IPS-18c (cell line): ENCODE measurements at regions not wholly inside any gene's neighbourhood (a gene's known extent, or its start where the extent isn't known, plus 50 kb on each side); places are given as distances from the start of the nearest gene placed in this dataset.

Source experiments
- H3K4me3 ChIP-seq: 2 replicates; pipeline ENCODE4 v1.7.0; 2013; ENCODE audit warnings: low read depth, mild to moderate bottlenecking, low read length, moderate library complexity; ENCODE audit not compliant: insufficient read depth
- H3K9me3 ChIP-seq: one replicate; pipeline ENCODE4 v1.6.1; 2013; ENCODE audit warnings: mild to moderate bottlenecking, low read length, moderate library complexity; ENCODE audit not compliant: control insufficient read depth, insufficient read depth

GRCh38 chr2:64829525-64829924 lies 159.7 kb upstream of the SLC1A4 start:
- no peaks in the 10 kb centered on the region for H3K9me3 ChIP-seq
- H3K4me3 ChIP-seq, result no peak overlapping the region

- Histone ChIP-seq H3K9me3 (no peaks in the 10 kb centered on the region), H3K4me3 (no peak overlapping the region; the same call in 1 of the 2 replicates)
These were observed 157.8 kb upstream of the SLC1A4 start for GRCh38 chr2:64831134-64831976.

- no peaks in the 10 kb centered on the region for H3K9me3 ChIP-seq
- no peak overlapping the region for H3K4me3 ChIP-seq
These were observed 157.2 kb upstream of the SLC1A4 start for GRCh38 chr2:64831977-64832328.

- Histone ChIP-seq H3K9me3 (no peaks in the 10 kb centered on the region), H3K4me3 (no peak overlapping the region)
These were observed 156.3 kb upstream of the SLC1A4 start for GRCh38 chr2:64832936-64833335.

- H3K9me3 ChIP-seq, result no peaks in the 10 kb centered on the region
- no peak overlapping the region for H3K4me3 ChIP-seq
These were observed 152.6 kb upstream of the SLC1A4 start for GRCh38 chr2:64836566-64836965.

GRCh38 chr2:64837116-64837731 lies 152.0 kb upstream of the SLC1A4 start:
- Histone ChIP-seq H3K9me3 (no peaks in the 10 kb centered on the region), H3K4me3 (no peak overlapping the region)

- Histone ChIP-seq H3K9me3 (peaks cover 2% of the 10 kb centered on the region), H3K4me3 (no peak overlapping the region)
These were observed 151.1 kb upstream of the SLC1A4 start for GRCh38 chr2:64837925-64838641.

GRCh38 chr2:64838817-64839216 lies 150.4 kb upstream of the SLC1A4 start:
- H3K9me3 ChIP-seq, result peaks cover 2% of the 10 kb centered on the region
- H3K4me3 ChIP-seq, result no peak overlapping the region

- Histone ChIP-seq H3K9me3 (peaks cover 2% of the 10 kb centered on the region), H3K4me3 (no peak overlapping the region)
These were observed 149.4 kb upstream of the SLC1A4 start for GRCh38 chr2:64839844-64840243.

GRCh38 chr2:64840426-64840881 lies 148.7 kb upstream of the SLC1A4 start:
- H3K4me3 ChIP-seq, result no peak overlapping the region
- peaks cover 2% of the 10 kb centered on the region for H3K9me3 ChIP-seq

- Histone ChIP-seq H3K4me3 (no peak overlapping the region), H3K9me3 (peaks cover 2% of the 10 kb centered on the region)
These were observed 147.7 kb upstream of the SLC1A4 start for GRCh38 chr2:64841461-64841860.

GRCh38 chr2:64842030-64842429 lies 147.2 kb upstream of the SLC1A4 start:
- Histone ChIP-seq H3K9me3 (peaks cover 2% of the 10 kb centered on the region), H3K4me3 (no peak overlapping the region)

GRCh38 chr2:64844087-64844486 lies 145.1 kb upstream of the SLC1A4 start:
- Histone ChIP-seq H3K4me3 (no peak overlapping the region), H3K9me3 (peaks cover 2% of the 10 kb centered on the region)

- peaks cover 2% of the 10 kb centered on the region for H3K9me3 ChIP-seq
- H3K4me3 ChIP-seq, result no peak overlapping the region
These were observed 143.8 kb upstream of the SLC1A4 start for GRCh38 chr2:64845273-64845905.

GRCh38 chr2:64846177-64846576 lies 143.0 kb upstream of the SLC1A4 start:
- Histone ChIP-seq H3K4me3 (no peak overlapping the region), H3K9me3 (peaks cover 2% of the 10 kb centered on the region)

- no peaks in the 10 kb centered on the region for H3K9me3 ChIP-seq
- no peak overlapping the region for H3K4me3 ChIP-seq
These were observed 141.3 kb upstream of the SLC1A4 start for GRCh38 chr2:64847930-64848329.

- H3K9me3 ChIP-seq, result no peaks in the 10 kb centered on the region
- no peak overlapping the region for H3K4me3 ChIP-seq
These were observed 140.8 kb upstream of the SLC1A4 start for GRCh38 chr2:64848363-64848762.
